BLaER1 treated with 17β-estradiol and CSF1 and Interleukin-3, amounts not matched to agents 10 nM and 100 nM (cell line): ENCODE measurements at regions not wholly inside any gene's neighbourhood (a gene's known extent, or its start where the extent isn't known, plus 50 kb on each side); places are given as distances from the start of the nearest gene placed in this dataset.
"Not testable (repeated sequence)": the region's sequence is repeated elsewhere in the genome, so short reads cannot be mapped to it uniquely, and the experiment has no call there.

ENCODE experiments used
- H3K27ac ChIP-seq, 11 experiments: shearing (Covaris generic); formaldehyde crosslinking; 2 replicates each; pipeline ENCODE4 v1.8.1; 2022
- H3K27me3 ChIP-seq, 11 experiments: shearing (Covaris generic); formaldehyde crosslinking; 2 replicates each; pipeline ENCODE4 v1.8.1; 2022
- H3K36me3 ChIP-seq, 11 experiments: shearing (Covaris generic); formaldehyde crosslinking; 2 replicates each; pipeline ENCODE4 v1.8.1; 2022
- H3K4me1 ChIP-seq, 10 experiments: shearing (Covaris generic); formaldehyde crosslinking; 2 replicates each; pipeline ENCODE4 v1.8.1; 2022
- H3K4me2 ChIP-seq, 11 experiments: shearing (Covaris generic); formaldehyde crosslinking; 2 replicates each; pipeline ENCODE4 v1.8.1; 2022
- H3K4me3 ChIP-seq, 10 experiments: shearing (Covaris generic); formaldehyde crosslinking; 2 replicates each; pipeline ENCODE4 v1.8.1; 2022
- H3K9ac ChIP-seq, 11 experiments: shearing (Covaris generic); formaldehyde crosslinking; 2 replicates each; pipeline ENCODE4 v1.8.1; 2022
- H3K9me3 ChIP-seq, 11 experiments: shearing (Covaris generic); formaldehyde crosslinking; replicated peaks in 1 of 11; 2 replicates each; pipeline ENCODE4 v1.8.1; 2022
- H4K20me1 ChIP-seq, 11 experiments: shearing (Covaris generic); formaldehyde crosslinking; 2 replicates each; pipeline ENCODE4 v1.8.1; 2022

GRCh38 chr2:111455016-111456015 lies 334.6 kb downstream of the BCL2L11 start:
- not testable (repeated sequence) for H3K27me3 ChIP-seq, H3K27ac ChIP-seq, H4K20me1 ChIP-seq, H3K9me3 ChIP-seq, H3K36me3 ChIP-seq, H3K4me2 ChIP-seq, H3K9ac ChIP-seq, H3K4me1 ChIP-seq, H3K4me3 ChIP-seq

- not testable (repeated sequence) for H3K27me3 ChIP-seq, H3K9ac ChIP-seq, H3K36me3 ChIP-seq, H3K9me3 ChIP-seq, H3K4me1 ChIP-seq, H3K27ac ChIP-seq, H4K20me1 ChIP-seq, H3K4me2 ChIP-seq, H3K4me3 ChIP-seq
These were observed 336.5 kb downstream of the BCL2L11 start for GRCh38 chr2:111457191-111457590.

GRCh38 chr2:111460901-111461300 lies 340.2 kb downstream of the BCL2L11 start:
- not testable (repeated sequence) for H3K4me2 ChIP-seq, H3K4me3 ChIP-seq, H3K27me3 ChIP-seq, H4K20me1 ChIP-seq, H3K4me1 ChIP-seq, H3K9me3 ChIP-seq, H3K27ac ChIP-seq, H3K36me3 ChIP-seq, H3K9ac ChIP-seq

GRCh38 chr2:111461831-111462230 lies 341.1 kb downstream of the BCL2L11 start:
- H3K27ac ChIP-seq, H3K27me3 ChIP-seq, H3K4me1 ChIP-seq, H3K9ac ChIP-seq, H4K20me1 ChIP-seq, H3K36me3 ChIP-seq, H3K9me3 ChIP-seq, H3K4me2 ChIP-seq, H3K4me3 ChIP-seq: not testable (repeated sequence)

- not testable (repeated sequence) for H3K36me3 ChIP-seq, H3K4me3 ChIP-seq, H4K20me1 ChIP-seq, H3K9ac ChIP-seq, H3K4me2 ChIP-seq, H3K4me1 ChIP-seq, H3K27ac ChIP-seq, H3K27me3 ChIP-seq, H3K9me3 ChIP-seq
These were observed 341.9 kb downstream of the BCL2L11 start for GRCh38 chr2:111462572-111462971.

- H3K4me1 ChIP-seq, H3K4me3 ChIP-seq, H3K9ac ChIP-seq, H4K20me1 ChIP-seq, H3K9me3 ChIP-seq, H3K27me3 ChIP-seq, H3K36me3 ChIP-seq: not testable (repeated sequence)
- peak overlapping the region in 6 of 11 experiments; percentile 21 to 47 (median 38); a peak in 3 of 22 replicates for H3K4me2 ChIP-seq
- 0 out of 22 replicates have a peak overlapping the region, but pooled peaks of 1 of the 11 experiments have one; percentile 35 for H3K27ac ChIP-seq
These were observed 342.6 kb downstream of the BCL2L11 start for GRCh38 chr2:111463238-111463848.

- H3K4me2 ChIP-seq = peak overlapping the region in 4 of 11 experiments; percentile 21 to 47 (median 36); a peak in 2 of 22 replicates
- H3K9ac ChIP-seq, H3K27me3 ChIP-seq, H3K9me3 ChIP-seq, H4K20me1 ChIP-seq, H3K4me3 ChIP-seq, H3K4me1 ChIP-seq, H3K36me3 ChIP-seq, H3K27ac ChIP-seq: not testable (repeated sequence)
These were observed 343.2 kb downstream of the BCL2L11 start for GRCh38 chr2:111463956-111464355.

- H4K20me1 ChIP-seq, H3K4me2 ChIP-seq, H3K27ac ChIP-seq: not testable (repeated sequence)
These were observed 343.7 kb downstream of the BCL2L11 start for GRCh38 chr2:111464367-111464766.

GRCh38 chr2:111465521-111465920 lies 344.8 kb downstream of the BCL2L11 start:
- H3K9me3 ChIP-seq, H3K9ac ChIP-seq, H4K20me1 ChIP-seq, H3K36me3 ChIP-seq, H3K27ac ChIP-seq, H3K4me2 ChIP-seq, H3K4me3 ChIP-seq, H3K27me3 ChIP-seq, H3K4me1 ChIP-seq: not testable (repeated sequence)

More at GRCh38 chr2:111464367-111464766, 343.7 kb downstream of the BCL2L11 start:
- not testable (repeated sequence) for H3K9ac ChIP-seq, H3K4me3 ChIP-seq, H3K36me3 ChIP-seq, H3K9me3 ChIP-seq, H3K4me1 ChIP-seq, H3K27me3 ChIP-seq

GRCh38 chr2:111466744-111467143 lies 346.0 kb downstream of the BCL2L11 start:
- H3K9me3 ChIP-seq, H3K9ac ChIP-seq, H3K27ac ChIP-seq, H3K4me1 ChIP-seq, H4K20me1 ChIP-seq, H3K4me2 ChIP-seq, H3K4me3 ChIP-seq, H3K36me3 ChIP-seq, H3K27me3 ChIP-seq: not testable (repeated sequence)

GRCh38 chr2:111470924-111471323 lies 350.2 kb downstream of the BCL2L11 start:
- H3K4me3 ChIP-seq, H3K9ac ChIP-seq, H3K36me3 ChIP-seq, H3K9me3 ChIP-seq, H3K4me1 ChIP-seq, H3K4me2 ChIP-seq, H3K27ac ChIP-seq, H3K27me3 ChIP-seq, H4K20me1 ChIP-seq: not testable (repeated sequence)

- not testable (repeated sequence) for H3K4me3 ChIP-seq, H3K4me2 ChIP-seq, H3K27ac ChIP-seq, H3K9me3 ChIP-seq, H3K36me3 ChIP-seq, H4K20me1 ChIP-seq, H3K9ac ChIP-seq, H3K4me1 ChIP-seq, H3K27me3 ChIP-seq
These were observed 351.2 kb downstream of the BCL2L11 start for GRCh38 chr2:111471791-111472530.

GRCh38 chr2:111472844-111473403 lies 352.2 kb downstream of the BCL2L11 start:
- not testable (repeated sequence) for H3K4me2 ChIP-seq

More at GRCh38 chr2:111472844-111473403, 352.2 kb downstream of the BCL2L11 start:
- H3K27ac ChIP-seq, H3K9me3 ChIP-seq, H4K20me1 ChIP-seq, H3K36me3 ChIP-seq, H3K4me1 ChIP-seq, H3K9ac ChIP-seq, H3K27me3 ChIP-seq, H3K4me3 ChIP-seq: not testable (repeated sequence)
